H1 (cell line): ENCODE measurements at regions not wholly inside any gene's neighbourhood (a gene's known extent, or its start where the extent isn't known, plus 50 kb on each side); places are given as distances from the start of the nearest gene placed in this dataset.

ENCODE experiments used
- CTCF ChIA-PET: fragments of 300-600 bp; sonication (Branson Sonifier 250); formaldehyde crosslinking; loops from one replicate; lab custom pipeline; 2021; ENCODE audit not compliant: partially characterized antibody; lab: Charles Lee
- POLR2A ChIA-PET: fragments of 300-600 bp; sonication (Branson Sonifier 250); formaldehyde crosslinking; loops from one replicate; lab custom pipeline; 2021; ENCODE audit warnings: inconsistent platforms; ENCODE audit not compliant: partially characterized antibody; lab: Charles Lee
- DNase-seq, 2 experiments: peaks; one replicate each; pipeline versions ENCODE4 v3.0.0 to v3.0.0-alpha.2; 2010 to 2022; ENCODE audit warnings: low spot score in 2 of 2, low read depth in 1 of 2, mixed read lengths in 1 of 2
- FAIRE-seq: peaks from 2 replicates; lab custom pipeline; 2011; peaks lifted over from hg19 to GRCh38; lab: Jason Lieb, UNC
- H2AFZ ChIP-seq: 2 replicates; pipeline ENCODE4 v1.8.1; 2012; ENCODE audit warnings: low read length, inconsistent platforms
- H2AK5ac ChIP-seq: 2 replicates; pipeline ENCODE4 v1.6.1; 2013; ENCODE audit warnings: low read depth, low read length
- H2BK120ac ChIP-seq: replicated peaks from 2 replicates; pipeline ENCODE3; 2013; ENCODE audit warnings: low read depth, low read length, inconsistent platforms
- H2BK12ac ChIP-seq: 2 replicates; pipeline ENCODE4 v1.6.1; 2013; ENCODE audit warnings: low read depth, low read length
- H2BK15ac ChIP-seq: 2 replicates; pipeline ENCODE4 v1.6.1; 2013; ENCODE audit warnings: low read length
- H2BK20ac ChIP-seq: 2 replicates; pipeline ENCODE4 v1.6.1; 2013; ENCODE audit warnings: low read length
- H2BK5ac ChIP-seq: 2 replicates; pipeline ENCODE4 v1.6.1; 2013; ENCODE audit warnings: low read depth, low read length
- H3K14ac ChIP-seq: 2 replicates; pipeline ENCODE4 v1.6.1; 2013; ENCODE audit warnings: inconsistent platforms; ENCODE audit not compliant: insufficient read length
- H3K18ac ChIP-seq: 2 replicates; pipeline ENCODE4 v1.6.1; 2013; ENCODE audit warnings: low read length; ENCODE audit errors: extremely low read depth
- H3K23ac ChIP-seq: 2 replicates; pipeline ENCODE4 v1.6.1; 2013; ENCODE audit warnings: inconsistent platforms; ENCODE audit not compliant: insufficient read length
- H3K23me2 ChIP-seq: 2 replicates; pipeline ENCODE4 v1.6.1; 2013; ENCODE audit warnings: low read depth, low read length
- H3K27ac ChIP-seq: 2 replicates; pipeline ENCODE4 v1.6.1; 2011; ENCODE audit warnings: low read depth, low read length, inconsistent platforms
- H3K27me3 ChIP-seq, 4 experiments: replicated peaks in 1 of 4; 1 replicate in 1 of 4; 2 replicates in 3 of 4; pipeline versions ENCODE4 v1.6.1 to v1.8.1; 2011 to 2013; ENCODE audit warnings: low read length in 3 of 4, mild to moderate bottlenecking in 3 of 4, inconsistent platforms in 2 of 4, mixed read lengths in 2 of 4, moderate library complexity in 1 of 4; ENCODE audit not compliant: control insufficient read depth in 3 of 4, insufficient read depth in 3 of 4; ENCODE audit errors: extremely low read depth in 1 of 4
- H3K36me3 ChIP-seq, 4 experiments: 2 replicates each; pipeline versions ENCODE4 v1.6.1 to v1.8.1; 2011 to 2013; ENCODE audit warnings: mild to moderate bottlenecking in 4 of 4, low read length in 3 of 4, moderate library complexity in 2 of 4, control low read depth in 1 of 4, inconsistent platforms in 1 of 4; ENCODE audit not compliant: insufficient read depth in 4 of 4, control insufficient read depth in 2 of 4
- H3K4ac ChIP-seq: replicated peaks from 2 replicates; pipeline ENCODE3; 2013; ENCODE audit warnings: low read length, low read depth, mixed read lengths, inconsistent platforms; ENCODE audit not compliant: insufficient read length
- H3K4me1 ChIP-seq, 4 experiments: replicated peaks in 1 of 4; 1 replicate in 1 of 4; 2 replicates in 3 of 4; pipeline versions ENCODE4 v1.6.1 to v1.8.1; 2011 to 2013; ENCODE audit warnings: low read length in 3 of 4, inconsistent platforms in 2 of 4, mixed read lengths in 1 of 4; ENCODE audit not compliant: insufficient read depth in 4 of 4, control insufficient read depth in 3 of 4
- H3K4me2 ChIP-seq, 2 experiments: 2 replicates each; pipeline versions ENCODE4 v1.6.1 to v1.8.1; 2011 to 2013; ENCODE audit warnings: low read depth in 2 of 2, low read length in 2 of 2, control low read depth in 1 of 2, inconsistent platforms in 1 of 2, mild to moderate bottlenecking in 1 of 2; ENCODE audit not compliant: insufficient read depth in 1 of 2
- H3K4me3 ChIP-seq, 4 experiments: fragments of 200-600, 300-600 bp in 1 of 4; sonication (generic), shearing (Covaris generic), sonication (Bioruptor Twin) in 1 of 4; 2 replicates each; pipeline versions ENCODE4 v1.5.1 to v1.8.1; 2011 to 2016; ENCODE audit warnings: low read length in 4 of 4, low read depth in 3 of 4, control low read depth in 2 of 4, inconsistent platforms in 2 of 4, mild to moderate bottlenecking in 2 of 4, mixed read lengths in 1 of 4, moderate library complexity in 1 of 4; ENCODE audit not compliant: insufficient read depth in 2 of 4; ENCODE audit errors: extremely low read depth in 1 of 4
- H3K56ac ChIP-seq: replicated peaks from 2 replicates; pipeline ENCODE3; 2013; ENCODE audit warnings: low read depth, mild to moderate bottlenecking, mixed read lengths, low read length, inconsistent platforms; ENCODE audit not compliant: insufficient read length
- H3K79me1 ChIP-seq: 2 replicates; pipeline ENCODE4 v1.6.1; 2013; ENCODE audit warnings: low read depth, low read length, control low read depth
- H3K79me2 ChIP-seq, 2 experiments: 2 replicates each; pipeline versions ENCODE4 v1.6.1 to v1.8.1; 2012 to 2013; ENCODE audit warnings: low read length in 2 of 2, mild to moderate bottlenecking in 2 of 2, inconsistent platforms in 1 of 2; ENCODE audit not compliant: insufficient read depth in 2 of 2, control insufficient read depth in 1 of 2
- H3K9ac ChIP-seq, 4 experiments: replicated peaks in 1 of 4; 1 replicate in 1 of 4; 2 replicates in 3 of 4; pipeline versions ENCODE4 v1.6.1 to v1.8.1; 2011 to 2013; ENCODE audit warnings: low read depth in 3 of 4, low read length in 3 of 4, control low read depth in 2 of 4, mild to moderate bottlenecking in 2 of 4, moderate library complexity in 2 of 4, inconsistent platforms in 1 of 4; ENCODE audit errors: extremely low read depth in 1 of 4
- H3K9me3 ChIP-seq, 2 experiments: 2 replicates each; pipeline versions ENCODE4 v1.6.1 to v1.8.1; 2012 to 2013; ENCODE audit warnings: mild to moderate bottlenecking in 2 of 2, moderate library complexity in 2 of 2, control low read depth in 1 of 2, inconsistent platforms in 1 of 2, low read depth in 1 of 2, low read length in 1 of 2, mixed read lengths in 1 of 2; ENCODE audit not compliant: insufficient read depth in 2 of 2
- H4K20me1 ChIP-seq, 2 experiments: replicated peaks in 1 of 2; 2 replicates each; pipeline versions ENCODE3 to v1.8.1; 2011 to 2013; ENCODE audit warnings: inconsistent platforms in 2 of 2, low read length in 2 of 2, mild to moderate bottlenecking in 1 of 2; ENCODE audit not compliant: insufficient read depth in 2 of 2, control insufficient read depth in 1 of 2
- H4K5ac ChIP-seq: 2 replicates; pipeline ENCODE4 v1.6.1; 2013; ENCODE audit warnings: low read length, low read depth, mixed read lengths, inconsistent platforms; ENCODE audit not compliant: insufficient read length
- H4K8ac ChIP-seq: 2 replicates; pipeline ENCODE4 v1.8.0; 2013; ENCODE audit warnings: mild to moderate bottlenecking, moderate library complexity, low read length, inconsistent platforms; ENCODE audit not compliant: insufficient read depth; ENCODE audit errors: extremely low read depth
- H4K91ac ChIP-seq: replicated peaks from 2 replicates; pipeline ENCODE3; 2013; ENCODE audit warnings: low read length, mixed read lengths, inconsistent platforms; ENCODE audit not compliant: insufficient read length
- ZNF274 ChIP-seq: IDR thresholded peaks from 2 replicates; pipeline ENCODE4 v1.7.0; 2012; ENCODE audit warnings: low read length, borderline replicate concordance; ENCODE audit errors: extremely low read depth
- WGBS, 2 experiments: shearing (Covaris generic) in 1 of 2; methylation state at CpG; one replicate each; pipeline versions ENCODE4 v1.1.6 to v1.1.7; 2013 to 2015; ENCODE audit warnings: low lambda C conversion rate in 2 of 2, mixed read lengths in 2 of 2, inconsistent platforms in 1 of 2, low coverage in 1 of 2, missing lambda C conversion rate in 1 of 2; ENCODE audit not compliant: insufficient replicate concordance in 2 of 2, insufficient coverage in 1 of 2, insufficient read length in 1 of 2; ENCODE audit errors: extremely low coverage in 1 of 2, missing lambda C conversion rate in 1 of 2; 5-methylcytosine and 5-hydroxymethylcytosine counted together

GRCh38 chr2:160628811-160629210 is 135.2 kb upstream of the RBMS1 start:
- TF ChIP-seq ZNF274, result no peak
- TF ChIP-seq, all 59 proteins: peak for 0
- no peak overlapping the region for H3K9ac ChIP-seq
- no peak overlapping the region for H3K23ac ChIP-seq
- no peak overlapping the region for H3K56ac ChIP-seq
- no peak overlapping the region for H3K4ac ChIP-seq
- no peaks in the 10 kb centered on the region; the same call in 1 of the 2 replicates for H3K23me2 ChIP-seq
- H2BK20ac ChIP-seq, result no peak overlapping the region
- H3K79me2 ChIP-seq, result no peaks in the 10 kb centered on the region
- ChIA-PET CTCF (interaction anchor here (1.6 kb wide), 1 partner anchor 376 kb away, joined by 5 read pairs; no protein-coding TSS in a partner anchor), POLR2A (no interaction called here)
- no peaks in the 10 kb centered on the region for H3K36me3 ChIP-seq
- no peaks in the 10 kb centered on the region for H4K20me1 ChIP-seq
- H2BK12ac ChIP-seq, result no peak overlapping the region
- no peak overlapping the region for H2BK15ac ChIP-seq
- H3K4me3 ChIP-seq, result no peak overlapping the region
- 92% methylated on average over 3 of the region's 3 CpGs; no CpG with 5 or more reads in 1 of the 2 experiments for WGBS, 2 experiments
- no peak overlapping the region for H4K8ac ChIP-seq
- no peaks in the 10 kb centered on the region for H3K9me3 ChIP-seq
- no peaks in the 10 kb centered on the region for H3K79me1 ChIP-seq
- H4K91ac ChIP-seq, result no peak overlapping the region
- H3K4me2 ChIP-seq, result no peak overlapping the region
- no peak overlapping the region for H3K18ac ChIP-seq
- no peak overlapping the region for H3K27ac ChIP-seq
- no peak overlapping the region for H2BK120ac ChIP-seq
- H2AK5ac ChIP-seq, result no peak overlapping the region
- no peak overlapping the region for H3K14ac ChIP-seq
- FAIRE-seq (no peak), DNase-seq (no peak)
- H2BK5ac ChIP-seq, result no peak overlapping the region
- peak overlapping the region; percentile 58; the same call in 1 of the 2 replicates for H2AFZ ChIP-seq
- no peaks in the 10 kb centered on the region for H3K27me3 ChIP-seq
- no peaks in the 10 kb centered on the region; a peak in 1 of 7 replicates for H3K4me1 ChIP-seq
- H4K5ac ChIP-seq, result no peak overlapping the region
